K562 (cell line): ENCODE measurements at regions not wholly inside any gene's neighbourhood (a gene's known extent, or its start where the extent isn't known, plus 50 kb on each side); places are given as distances from the start of the nearest gene placed in this dataset.

Experiments used
- ATAC-seq: fragments of 200-7000 bp; cut with Tn5 transposase; 3 replicates; pipeline ENCODE4 v1.9.1; 2020; ENCODE audit warnings: moderate library complexity
- BruUV-seq: library from RNA; stranded (reverse); fragments of 400-500 nt; replicated peaks from 2 replicates; lab custom pipeline; 2021; lab: Mats Ljungman, UMichigan
- CTCF ChIA-PET: fragments of 300-600 bp; formaldehyde crosslinking; extraction: SDS; loops from one replicate; lab custom pipeline; 2021; ENCODE audit warnings: low intra/inter-chr PET ratio; lab: Yijun Ruan, JAX
- POLR2A ChIA-PET: fragments of 300-600, 350-650 bp; sonication (Branson Sonifier 250); formaldehyde crosslinking; extraction: SDS; loops from one replicate; lab custom pipeline; 2021; ENCODE audit warnings: antibody characterized with exemption, inconsistent platforms; lab: Yijun Ruan, JAX
- DNase-seq, 4 experiments: peaks; one replicate each; pipeline versions ENCODE4 v3.0.0 to v3.0.0-alpha.2; 2011 to 2018; ENCODE audit warnings: low spot score in 3 of 4, mixed read lengths in 3 of 4; ENCODE audit errors: extremely low read depth in 1 of 4
- FAIRE-seq: peaks from 2 replicates; lab custom pipeline; 2011; peaks lifted over from hg19 to GRCh38; lab: Jason Lieb, UNC
- H2AFZ ChIP-seq: 2 replicates; pipeline ENCODE4 v1.6.0; 2011; ENCODE audit warnings: low read depth, low read length, control low read depth, inconsistent platforms
- H3K27ac ChIP-seq: fragments of 200-600 bp; 3 replicates; pipeline ENCODE4 v1.8.0; 2011; ENCODE audit warnings: low read depth, mild to moderate bottlenecking, control low read depth, inconsistent platforms, low read length, moderate library complexity, mixed read lengths; ENCODE audit errors: extremely low read depth
- H3K27me3 ChIP-seq, 2 experiments: fragments of 300-600 bp in 1 of 2; 2 replicates in 1 of 2; 3 replicates in 1 of 2; pipeline versions ENCODE4 v1.6.0 to v1.8.0; 2011; ENCODE audit warnings: inconsistent platforms in 2 of 2, low read length in 2 of 2, mild to moderate bottlenecking in 1 of 2, mixed read lengths in 1 of 2, moderate library complexity in 1 of 2; ENCODE audit not compliant: control insufficient read depth in 2 of 2, insufficient read depth in 2 of 2
- H3K36me3 ChIP-seq: fragments of 300-600 bp; 3 replicates; pipeline ENCODE4 v1.8.0; 2011; ENCODE audit warnings: mild to moderate bottlenecking, low read length, inconsistent platforms; ENCODE audit not compliant: control insufficient read depth, insufficient read depth
- H3K4me1 ChIP-seq, 2 experiments: fragments of 200-600 bp in 1 of 2; replicated peaks in 1 of 2; 2 replicates in 1 of 2; 3 replicates in 1 of 2; pipeline versions ENCODE4 v1.5.1 to v1.8.0; 2011; ENCODE audit warnings: inconsistent platforms in 2 of 2, low read length in 2 of 2, mild to moderate bottlenecking in 1 of 2, mixed read lengths in 1 of 2, moderate library complexity in 1 of 2; ENCODE audit not compliant: control insufficient read depth in 2 of 2, insufficient read depth in 2 of 2
- H3K4me2 ChIP-seq: 2 replicates; pipeline ENCODE4 v1.6.1; 2011; ENCODE audit warnings: low read length, control low read depth, inconsistent platforms, mixed read lengths; ENCODE audit not compliant: insufficient read depth
- H3K4me3 ChIP-seq: fragments of 200-600 bp; sonication (generic), shearing (Covaris generic); 2 replicates; pipeline ENCODE4 v1.5.1; 2016; ENCODE audit warnings: control low read depth, inconsistent platforms
- H3K79me2 ChIP-seq: fragments of 200-600 bp; 3 replicates; pipeline ENCODE4 v1.8.0; 2011; ENCODE audit warnings: low read length, inconsistent platforms; ENCODE audit not compliant: control insufficient read depth, insufficient read depth
- H3K9ac ChIP-seq, 2 experiments: 2 replicates each; pipeline versions ENCODE4 v1.6.0 to v1.6.1; 2011; ENCODE audit warnings: low read depth in 2 of 2, low read length in 2 of 2, control low read depth in 1 of 2, inconsistent platforms in 1 of 2, mild to moderate bottlenecking in 1 of 2, mixed read lengths in 1 of 2; ENCODE audit not compliant: insufficient read depth in 1 of 2
- H3K9me1 ChIP-seq: one replicate; pipeline ENCODE4 v1.6.0; 2011; ENCODE audit warnings: inconsistent platforms, mild to moderate bottlenecking, low read length, moderate library complexity; ENCODE audit not compliant: control insufficient read depth, insufficient read depth
- H3K9me3 ChIP-seq: replicated peaks from 2 replicates; pipeline ENCODE4 v1.5.1; 2011; ENCODE audit warnings: low read depth, low read length, inconsistent platforms; ENCODE audit not compliant: control insufficient read depth, insufficient read depth
- H4K20me1 ChIP-seq: replicated peaks from 2 replicates; pipeline ENCODE4 v1.6.1; 2011; ENCODE audit warnings: low read length, inconsistent platforms, mixed read lengths; ENCODE audit not compliant: control insufficient read depth, insufficient read depth
- CBX8 ChIP-seq: fragments of 200-600 bp; sonication (generic); IDR thresholded peaks from 2 replicates; pipeline ENCODE4 v1.6.1; 2012; ENCODE audit warnings: borderline replicate concordance, mixed run types, low read depth, mild to moderate bottlenecking, moderate library complexity, mixed read lengths, low read length, control low read depth, inconsistent platforms; ENCODE audit not compliant: poor library complexity, severe bottlenecking; ENCODE audit errors: extremely low read depth
- COPS2 ChIP-seq: fragments of 450-650 bp; conservative IDR thresholded peaks from 2 replicates; pipeline ENCODE4 v1.6.1; 2016; ENCODE audit warnings: mild to moderate bottlenecking, moderate library complexity
- EZH2 ChIP-seq: IDR thresholded peaks from 2 replicates; pipeline ENCODE4 v1.6.1; 2012; ENCODE audit warnings: low read depth, mild to moderate bottlenecking, inconsistent platforms, low read length, borderline replicate concordance
- HDAC1 ChIP-seq, 2 experiments: fragments of 450-650 bp; IDR thresholded peaks; 2 replicates each; pipeline ENCODE4 v1.6.1; 2016 to 2017; ENCODE audit warnings: inconsistent platforms in 1 of 2, mild to moderate bottlenecking in 1 of 2, moderate library complexity in 1 of 2
- MEF2D ChIP-seq: conservative IDR thresholded peaks from 2 replicates; pipeline ENCODE4 v1.6.1; 2016; ENCODE audit warnings: low read depth, missing genetic modification characterization, missing compliant biosample characterization
- TGIF2 ChIP-seq: sonication (generic); formaldehyde crosslinking; IDR thresholded peaks from 2 replicates; pipeline ENCODE4 v1.8.1; 2022; ENCODE audit warnings: mild to moderate bottlenecking, missing genetic modification reagents, moderate library complexity
- WGBS: fragments of 100-300 bp; shearing (Covaris generic); methylation state at CpG from one replicate; pipeline ENCODE4 v1.1.6; 2016; ENCODE audit warnings: low coverage, mixed read lengths; ENCODE audit not compliant: insufficient coverage; ENCODE audit errors: missing lambda C conversion rate; 5-methylcytosine and 5-hydroxymethylcytosine counted together
- in situ Hi-C: fragments of 300-500 bp; cut with MboI; formaldehyde crosslinking; loops from 4 replicates; pipeline ENCODE4 v1.15.0; 2018; ENCODE audit warnings: inconsistent platforms, mixed read lengths
- intact Hi-C: fragments of 100-400 bp; cut with micrococcal nuclease; formaldehyde crosslinking; loops from 2 replicates; pipeline ENCODE4 v1.14.2; 2022
- TF ChIP-seq, protein P1 (sequence below): IDR thresholded peaks from 2 replicates; pipeline ENCODE4 v1.6.1; 2016; ENCODE audit warnings: missing genetic modification characterization, missing compliant biosample characterization
- TF ChIP-seq, protein P2 (sequence below): fragments of 450-650 bp; IDR thresholded peaks from 2 replicates; pipeline ENCODE4 v1.6.1; 2018; ENCODE audit warnings: mild to moderate bottlenecking, low read depth; ENCODE audit not compliant: partially characterized antibody
- TF ChIP-seq, protein P3 (sequence below): sonication (generic); formaldehyde crosslinking; IDR thresholded peaks from 2 replicates; pipeline ENCODE4 v1.8.0; 2022; ENCODE audit warnings: mild to moderate bottlenecking, missing genetic modification reagents

DNA sequence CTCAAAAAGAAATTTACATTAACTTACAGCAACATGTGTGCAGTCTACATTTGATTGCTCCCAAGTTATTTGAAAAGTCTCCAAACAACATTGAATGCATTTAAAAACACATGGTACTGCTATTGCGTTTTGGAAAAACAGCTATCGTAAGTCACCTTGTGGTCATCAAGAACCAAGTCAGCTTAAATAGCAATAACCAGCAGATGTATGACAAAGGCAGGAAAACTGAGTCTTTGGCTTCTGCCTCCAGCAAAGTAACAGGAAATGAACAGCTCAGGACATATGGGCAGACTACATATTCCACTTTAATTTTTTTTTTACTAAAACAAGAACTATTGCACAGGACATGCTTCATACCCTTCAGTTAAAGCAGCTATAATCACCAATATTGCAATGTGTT, 580.6 kb upstream of the SPRY2 start:
- Histone ChIP-seq H4K20me1 (no peaks in the 10 kb centered on the region), H2AFZ (no peak overlapping the region), H3K9ac (no peak overlapping the region), H3K4me3 (no peak overlapping the region), H3K36me3 (no peaks in the 10 kb centered on the region), H3K27me3 (no peaks in the 10 kb centered on the region), H3K4me2 (no peak overlapping the region), H3K4me1 (no peaks in the 10 kb centered on the region), H3K79me2 (no peaks in the 10 kb centered on the region), H3K27ac (no peak overlapping the region), H3K9me3 (no peaks in the 10 kb centered on the region), H3K9me1 (no peaks in the 10 kb centered on the region)
- ATAC-seq = no peak
- POLR2A ChIA-PET = no interaction called here
- no peak for DNase-seq
- TF ChIP-seq HDAC1 (IDR thresholded peaks at IDR 0.05) = no peak
- TF ChIP-seq, protein P1, sequence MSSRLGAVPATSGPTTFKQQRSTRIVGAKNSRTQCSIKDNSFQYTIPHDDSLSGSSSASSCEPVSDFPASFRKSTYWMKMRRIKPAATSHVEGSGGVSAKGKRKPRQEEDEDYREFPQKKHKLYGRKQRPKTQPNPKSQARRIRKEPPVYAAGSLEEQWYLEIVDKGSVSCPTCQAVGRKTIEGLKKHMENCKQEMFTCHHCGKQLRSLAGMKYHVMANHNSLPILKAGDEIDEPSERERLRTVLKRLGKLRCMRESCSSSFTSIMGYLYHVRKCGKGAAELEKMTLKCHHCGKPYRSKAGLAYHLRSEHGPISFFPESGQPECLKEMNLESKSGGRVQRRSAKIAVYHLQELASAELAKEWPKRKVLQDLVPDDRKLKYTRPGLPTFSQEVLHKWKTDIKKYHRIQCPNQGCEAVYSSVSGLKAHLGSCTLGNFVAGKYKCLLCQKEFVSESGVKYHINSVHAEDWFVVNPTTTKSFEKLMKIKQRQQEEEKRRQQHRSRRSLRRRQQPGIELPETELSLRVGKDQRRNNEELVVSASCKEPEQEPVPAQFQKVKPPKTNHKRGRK (tag) = no peak
- TF ChIP-seq TGIF2 (CRISPR knock-in tag) = no peak
- TF ChIP-seq CBX8 = no peak
- no peak for TF ChIP-seq MEF2D (tag)
- TF ChIP-seq, protein P2, sequence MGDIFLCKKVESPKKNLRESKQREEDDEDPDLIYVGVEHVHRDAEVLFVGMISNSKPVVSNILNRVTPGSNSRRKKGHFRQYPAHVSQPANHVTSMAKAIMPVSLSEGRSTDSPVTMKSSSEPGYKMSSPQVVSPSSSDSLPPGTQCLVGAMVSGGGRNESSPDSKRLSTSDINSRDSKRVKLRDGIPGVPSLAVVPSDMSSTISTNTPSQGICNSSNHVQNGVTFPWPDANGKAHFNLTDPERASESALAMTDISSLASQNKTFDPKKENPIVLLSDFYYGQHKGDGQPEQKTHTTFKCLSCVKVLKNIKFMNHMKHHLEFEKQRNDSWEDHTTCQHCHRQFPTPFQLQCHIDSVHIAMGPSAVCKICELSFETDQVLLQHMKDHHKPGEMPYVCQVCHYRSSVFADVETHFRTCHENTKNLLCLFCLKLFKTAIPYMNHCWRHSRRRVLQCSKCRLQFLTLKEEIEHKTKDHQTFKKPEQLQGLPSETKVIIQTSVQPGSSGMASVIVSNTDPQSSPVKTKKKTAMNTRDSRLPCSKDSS = no peak
- TF ChIP-seq, protein P3, sequence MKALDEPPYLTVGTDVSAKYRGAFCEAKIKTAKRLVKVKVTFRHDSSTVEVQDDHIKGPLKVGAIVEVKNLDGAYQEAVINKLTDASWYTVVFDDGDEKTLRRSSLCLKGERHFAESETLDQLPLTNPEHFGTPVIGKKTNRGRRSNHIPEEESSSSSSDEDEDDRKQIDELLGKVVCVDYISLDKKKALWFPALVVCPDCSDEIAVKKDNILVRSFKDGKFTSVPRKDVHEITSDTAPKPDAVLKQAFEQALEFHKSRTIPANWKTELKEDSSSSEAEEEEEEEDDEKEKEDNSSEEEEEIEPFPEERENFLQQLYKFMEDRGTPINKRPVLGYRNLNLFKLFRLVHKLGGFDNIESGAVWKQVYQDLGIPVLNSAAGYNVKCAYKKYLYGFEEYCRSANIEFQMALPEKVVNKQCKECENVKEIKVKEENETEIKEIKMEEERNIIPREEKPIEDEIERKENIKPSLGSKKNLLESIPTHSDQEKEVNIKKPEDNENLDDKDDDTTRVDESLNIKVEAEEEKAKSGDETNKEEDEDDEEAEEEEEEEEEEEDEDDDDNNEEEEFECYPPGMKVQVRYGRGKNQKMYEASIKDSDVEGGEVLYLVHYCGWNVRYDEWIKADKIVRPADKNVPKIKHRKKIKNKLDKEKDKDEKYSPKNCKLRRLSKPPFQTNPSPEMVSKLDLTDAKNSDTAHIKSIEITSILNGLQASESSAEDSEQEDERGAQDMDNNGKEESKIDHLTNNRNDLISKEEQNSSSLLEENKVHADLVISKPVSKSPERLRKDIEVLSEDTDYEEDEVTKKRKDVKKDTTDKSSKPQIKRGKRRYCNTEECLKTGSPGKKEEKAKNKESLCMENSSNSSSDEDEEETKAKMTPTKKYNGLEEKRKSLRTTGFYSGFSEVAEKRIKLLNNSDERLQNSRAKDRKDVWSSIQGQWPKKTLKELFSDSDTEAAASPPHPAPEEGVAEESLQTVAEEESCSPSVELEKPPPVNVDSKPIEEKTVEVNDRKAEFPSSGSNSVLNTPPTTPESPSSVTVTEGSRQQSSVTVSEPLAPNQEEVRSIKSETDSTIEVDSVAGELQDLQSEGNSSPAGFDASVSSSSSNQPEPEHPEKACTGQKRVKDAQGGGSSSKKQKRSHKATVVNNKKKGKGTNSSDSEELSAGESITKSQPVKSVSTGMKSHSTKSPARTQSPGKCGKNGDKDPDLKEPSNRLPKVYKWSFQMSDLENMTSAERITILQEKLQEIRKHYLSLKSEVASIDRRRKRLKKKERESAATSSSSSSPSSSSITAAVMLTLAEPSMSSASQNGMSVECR = no peak
- no peak for TF ChIP-seq COPS2
- TF ChIP-seq EZH2 = no peak
- FAIRE-seq = no peak
- 0% methylated on average over 2 of the region's 2 CpGs for WGBS
- intact Hi-C loops (no loop called here), in situ Hi-C loops (no loop called here)
- CTCF ChIA-PET = no interaction called here
- BruUV-seq = no TSS peak
